GM18868 (cell line): ENCODE measurements at regions not wholly inside any gene's neighbourhood (a gene's known extent, or its start where the extent isn't known, plus 50 kb on each side); places are given as distances from the start of the nearest gene placed in this dataset.
"Not testable (repeated sequence)": the region's sequence is repeated elsewhere in the genome, so short reads cannot be mapped to it uniquely, and the experiment has no call there.

Source experiments
- ATAC-seq: cut with Tn5 transposase; IDR thresholded peaks from one replicate; pipeline ENCODE4 v1.9.1; 2021; ENCODE audit warnings: mild to moderate bottlenecking, moderate library complexity; ENCODE audit not compliant: unreplicated experiment

- no peak for ATAC-seq
These were observed 332.4 kb upstream of the IGF1R start for GRCh38 chr15:98315971-98316370.

GRCh38 chr15:98321896-98322295, 326.4 kb upstream of the IGF1R start:
- ATAC-seq, result no peak

- ATAC-seq, result no peak
These were observed 325.8 kb upstream of the IGF1R start for GRCh38 chr15:98322581-98322980.

- no peak for ATAC-seq
These were observed 323.9 kb upstream of the IGF1R start for GRCh38 chr15:98324341-98324970.

- no peak for ATAC-seq
These were observed 321.5 kb upstream of the IGF1R start for GRCh38 chr15:98326804-98327203.

- ATAC-seq, result no peak
These were observed 318.1 kb upstream of the IGF1R start for GRCh38 chr15:98330258-98330657.

GRCh38 chr15:98330692-98331435, 317.5 kb upstream of the IGF1R start:
- ATAC-seq, result no peak

- ATAC-seq, result no peak
These were observed 316.7 kb upstream of the IGF1R start for GRCh38 chr15:98331676-98332075.

- no peak for ATAC-seq
These were observed 315.1 kb upstream of the IGF1R start for GRCh38 chr15:98333251-98333650.

GRCh38 chr15:98342911-98343310, 305.4 kb upstream of the IGF1R start:
- ATAC-seq, result no peak

- ATAC-seq, result no peak
These were observed 303.7 kb upstream of the IGF1R start for GRCh38 chr15:98344591-98344990.

GRCh38 chr15:98347001-98347400, 301.3 kb upstream of the IGF1R start:
- ATAC-seq, result no peak

GRCh38 chr15:98347866-98348265, 300.5 kb upstream of the IGF1R start:
- ATAC-seq, result no peak

- no peak for ATAC-seq
These were observed 298.1 kb upstream of the IGF1R start for GRCh38 chr15:98350276-98350675.

GRCh38 chr15:98358274-98358673, 290.1 kb upstream of the IGF1R start:
- ATAC-seq, result not testable (repeated sequence)

- no peak for ATAC-seq
These were observed 289.4 kb upstream of the IGF1R start for GRCh38 chr15:98358971-98359370.

- ATAC-seq, result no peak
These were observed 284.9 kb upstream of the IGF1R start for GRCh38 chr15:98363416-98363815.

- ATAC-seq, result no peak
These were observed 284.4 kb upstream of the IGF1R start for GRCh38 chr15:98363955-98364354.

- ATAC-seq, result no peak
These were observed 279.1 kb upstream of the IGF1R start for GRCh38 chr15:98369081-98369716.

- no peak for ATAC-seq
These were observed 272.6 kb upstream of the IGF1R start for GRCh38 chr15:98375513-98376340.

- no peak for ATAC-seq
These were observed 267.6 kb upstream of the IGF1R start for GRCh38 chr15:98380721-98381120.
